Daoy (cell line): ENCODE measurements at regions not wholly inside any gene's neighbourhood (a gene's known extent, or its start where the extent isn't known, plus 50 kb on each side); places are given as distances from the start of the nearest gene placed in this dataset.
"Not testable (repeated sequence)": the region's sequence is repeated elsewhere in the genome, so short reads cannot be mapped to it uniquely, and the experiment has no call there.

Source experiments
- DNase-seq: peaks from one replicate; pipeline ENCODE4 v3.0.0-alpha.2; 2015; ENCODE audit warnings: low read depth

DNA sequence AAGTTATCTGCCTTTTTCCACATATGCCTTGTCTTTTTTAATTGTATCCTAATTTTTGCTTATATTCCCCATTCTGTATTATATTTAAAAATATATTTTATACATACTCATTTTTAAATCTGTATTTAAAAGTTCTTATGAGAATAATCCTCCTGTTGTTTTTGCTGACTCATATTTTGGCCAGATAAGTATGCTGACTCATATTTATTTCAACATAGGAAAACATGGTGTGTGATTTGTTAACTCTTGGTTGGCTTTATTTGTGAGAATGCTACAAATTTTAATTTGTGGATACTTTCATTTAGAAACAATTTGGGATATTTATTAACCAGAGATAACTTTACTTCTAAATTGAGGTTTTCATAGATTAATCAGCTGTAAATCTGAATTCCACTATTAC lies 587.7 kb downstream of the CPS1 start:
- DNase-seq, result no peak

DNA sequence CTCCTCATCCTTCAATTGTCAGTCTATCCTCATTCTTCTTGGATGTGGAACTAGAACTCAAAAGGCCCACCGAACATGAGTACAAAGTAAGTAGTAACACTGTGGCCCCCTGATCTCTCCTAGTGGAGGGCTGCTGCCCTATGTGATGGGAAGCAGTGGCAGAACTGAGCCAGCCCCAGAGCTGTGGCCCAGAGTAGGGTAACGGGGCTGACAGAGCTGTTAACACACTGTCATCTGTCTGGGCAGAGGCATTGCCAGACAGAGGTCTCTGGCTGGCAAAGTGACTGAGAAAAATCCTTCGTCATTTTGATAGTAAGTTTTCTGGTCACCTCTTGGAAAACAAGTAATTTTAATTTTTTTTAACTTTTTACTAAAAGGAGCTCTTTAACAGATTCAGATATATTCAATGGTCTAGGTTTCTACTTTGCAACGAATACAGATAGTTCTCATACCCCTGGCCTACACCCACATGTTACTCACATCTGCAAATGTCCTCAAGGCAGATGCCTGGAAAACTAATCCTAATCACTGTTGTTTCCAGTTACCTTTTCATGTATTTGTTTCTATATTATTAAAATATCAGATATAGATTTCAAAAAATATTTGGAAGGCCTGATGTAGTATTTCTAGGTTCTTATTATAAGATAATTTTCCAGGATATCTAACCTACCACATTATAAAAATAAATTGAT lies 588.7 kb downstream of the CPS1 start:
- no peak for DNase-seq

GRCh38 chr2:211149731-211150130 lies 593.3 kb downstream of the CPS1 start:
- DNase-seq, result no peak

DNA sequence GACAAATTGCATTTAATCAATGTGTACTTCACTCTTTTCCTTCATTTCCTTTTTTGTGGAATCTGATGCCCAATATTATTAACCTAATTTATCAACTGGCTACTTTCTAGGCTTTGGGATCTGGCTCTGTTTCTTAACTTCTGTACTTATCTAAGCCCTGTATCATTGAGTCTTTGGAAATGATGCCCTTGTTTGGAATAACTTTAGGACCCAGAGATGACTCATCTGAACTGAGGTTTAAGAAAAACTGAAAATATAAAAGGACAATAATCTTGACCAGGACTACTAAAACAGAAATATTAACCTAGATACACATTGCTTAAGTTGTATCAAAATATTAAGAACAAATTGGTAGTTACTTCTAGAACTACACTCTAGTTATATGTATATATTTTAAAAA lies 600.8 kb downstream of the CPS1 start:
- no peak for DNase-seq

DNA sequence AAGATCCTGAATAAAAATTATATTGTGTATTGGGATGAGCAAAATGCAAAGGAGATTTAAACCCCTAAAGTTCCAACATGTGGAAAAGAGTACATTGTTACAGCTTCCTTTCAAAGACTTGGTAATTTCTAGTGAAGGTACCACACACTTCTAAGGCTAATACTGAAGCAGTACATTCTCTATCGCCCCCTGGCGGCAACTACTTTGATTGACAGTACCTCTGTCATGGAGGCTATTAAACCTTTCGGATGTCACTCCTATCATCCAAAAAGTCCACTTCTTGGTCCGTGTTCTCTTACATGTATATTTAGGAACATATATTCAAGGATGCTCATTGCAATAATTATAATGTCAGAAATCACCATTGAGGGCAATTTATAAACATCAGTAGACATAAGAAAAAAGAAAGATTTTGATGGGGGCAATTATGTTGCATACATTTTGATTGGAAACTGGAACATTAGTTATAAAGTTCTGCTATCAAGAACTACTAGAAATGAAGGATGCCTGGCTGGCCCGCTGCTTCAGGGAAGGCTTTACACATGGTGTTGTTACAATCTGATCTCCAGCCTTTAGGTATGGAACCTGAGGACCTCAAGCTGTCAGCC lies 601.6 kb downstream of the CPS1 start:
- peak; percentile 62 for DNase-seq

DNA sequence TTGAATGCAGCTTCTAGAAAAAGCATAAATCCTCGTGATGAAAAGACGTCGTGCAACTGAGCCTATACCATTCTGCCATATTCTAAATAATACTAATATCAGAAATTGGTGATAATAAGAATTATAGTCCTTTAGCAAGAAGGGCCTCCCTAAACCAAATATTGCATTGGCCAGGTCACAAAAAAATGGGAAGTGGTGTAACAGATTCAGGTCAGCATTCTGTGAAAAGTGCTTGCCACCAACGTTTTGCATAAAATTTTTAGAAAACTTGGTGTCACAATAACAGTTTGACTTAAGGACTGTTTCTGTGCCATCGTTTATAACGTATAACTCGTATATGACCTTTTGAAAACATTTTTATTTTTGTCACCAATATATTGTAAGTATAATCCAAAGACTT lies 603.6 kb downstream of the CPS1 start:
- DNase-seq, result no peak

- DNase-seq, result no peak
Observed at GRCh38 chr2:211161236-211161635, 604.8 kb downstream of the CPS1 start.

DNA sequence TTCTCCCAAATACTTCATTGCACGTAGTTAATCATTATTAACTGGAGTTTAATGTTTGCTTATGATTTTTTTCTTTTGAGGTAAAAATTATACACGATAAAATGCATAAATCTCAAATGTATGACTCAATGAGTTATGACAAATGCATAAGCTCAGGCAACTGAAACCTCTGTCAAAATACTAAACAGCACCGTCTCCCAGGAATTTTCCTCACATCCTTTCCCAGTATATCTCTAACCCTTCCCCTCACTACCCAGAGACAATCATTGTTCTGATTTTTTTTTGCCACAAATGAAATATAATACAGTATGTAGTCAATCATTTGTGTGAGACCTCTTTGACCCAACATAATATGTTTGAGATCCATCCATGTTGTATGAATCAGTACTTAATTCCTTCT lies 606.5 kb downstream of the CPS1 start:
- DNase-seq, result no peak

GRCh38 chr2:211170843-211171242 lies 614.4 kb downstream of the CPS1 start:
- DNase-seq, result no peak

DNA sequence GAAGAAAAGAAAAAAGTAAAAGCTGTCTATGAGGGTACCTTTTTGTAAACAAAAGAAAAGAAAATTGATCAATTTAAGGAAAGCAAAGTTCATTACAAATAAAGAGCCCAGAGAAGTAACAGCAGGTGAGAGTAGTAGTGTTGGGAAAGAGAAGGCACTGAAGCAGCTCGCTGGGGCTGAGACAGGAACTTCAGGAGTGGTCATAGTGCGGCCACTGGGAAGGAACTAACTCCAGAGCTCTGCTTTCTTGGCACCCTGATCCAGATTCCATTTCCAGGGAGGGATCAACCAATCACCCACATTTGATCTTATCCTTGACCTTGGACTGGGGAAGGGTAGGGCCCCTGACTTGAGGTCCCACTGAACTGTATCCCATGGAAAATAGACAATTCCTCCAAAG lies 617.6 kb downstream of the CPS1 start:
- no peak for DNase-seq

GRCh38 chr2:211174631-211175030 lies 618.2 kb downstream of the CPS1 start:
- no peak for DNase-seq

GRCh38 chr2:211175956-211176355 lies 619.6 kb downstream of the CPS1 start:
- DNase-seq, result no peak

DNA sequence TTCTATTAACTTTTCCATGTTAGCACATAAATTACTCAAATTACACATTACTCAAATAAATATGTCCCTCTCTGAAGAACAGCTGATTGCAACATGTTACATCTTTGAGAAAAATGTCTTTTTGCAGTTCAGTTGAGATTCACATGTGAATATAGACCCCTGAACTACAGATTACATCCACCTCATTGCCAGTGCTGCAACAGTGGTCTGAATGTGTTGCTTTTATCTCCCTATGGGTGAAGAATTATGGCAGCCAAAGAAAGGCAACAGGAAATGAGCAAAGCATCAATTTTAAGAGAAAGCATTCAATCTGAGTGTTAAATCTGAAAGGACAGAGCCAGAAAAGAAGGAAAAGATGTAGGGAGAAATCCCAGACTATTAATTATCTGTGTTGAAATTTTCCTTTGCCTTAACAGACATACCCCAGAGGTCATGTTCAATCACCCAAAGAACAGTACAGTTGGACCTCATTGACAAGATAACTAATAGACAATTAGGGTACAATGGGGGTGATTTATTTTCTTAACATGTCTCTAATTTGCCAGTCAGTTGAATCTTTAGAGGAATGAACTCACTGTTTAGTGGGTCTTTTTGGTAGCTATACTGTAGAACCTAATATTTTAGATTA lies 620.2 kb downstream of the CPS1 start:
- DNase-seq, result no peak

GRCh38 chr2:211181626-211182025 lies 625.2 kb downstream of the CPS1 start:
- DNase-seq, result no peak

DNA sequence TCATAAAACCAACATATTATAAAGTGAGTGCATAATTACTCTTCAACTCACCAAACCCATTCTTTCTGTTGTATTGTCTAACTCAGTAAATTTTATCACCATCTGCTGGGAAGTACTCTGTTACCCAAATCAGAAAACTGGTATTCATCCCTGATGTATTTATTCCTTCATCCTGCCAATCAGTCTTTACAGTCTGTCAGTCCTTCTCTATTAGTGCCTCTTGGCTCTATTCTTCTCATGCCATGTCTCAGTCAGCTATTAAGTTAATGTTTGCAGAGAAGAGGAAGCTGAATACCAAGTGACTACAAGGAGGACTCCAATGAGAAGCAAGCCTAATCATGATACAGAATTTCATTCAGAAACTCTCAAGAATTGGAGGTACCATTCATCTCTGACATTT lies 631.2 kb downstream of the CPS1 start:
- DNase-seq, result no peak

DNA sequence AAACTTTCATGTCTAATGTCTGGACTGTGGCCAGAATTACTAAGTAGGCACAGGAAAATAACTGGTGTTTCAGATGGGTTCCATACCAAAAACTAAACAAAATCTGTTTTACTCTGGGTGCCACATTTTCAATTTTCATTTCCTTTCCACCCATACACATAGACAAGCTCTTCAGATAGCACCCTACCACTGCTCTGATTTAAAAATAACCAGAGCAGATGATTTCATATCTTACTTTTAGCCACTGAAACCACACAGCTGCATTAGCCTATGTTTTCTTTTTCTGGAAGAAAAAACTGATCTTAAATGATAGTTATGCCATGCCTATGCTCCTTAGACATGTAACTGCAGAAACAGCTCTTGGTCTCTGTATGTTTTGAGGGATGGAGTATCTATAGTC lies 647.6 kb downstream of the CPS1 start:
- DNase-seq, result no peak

DNA sequence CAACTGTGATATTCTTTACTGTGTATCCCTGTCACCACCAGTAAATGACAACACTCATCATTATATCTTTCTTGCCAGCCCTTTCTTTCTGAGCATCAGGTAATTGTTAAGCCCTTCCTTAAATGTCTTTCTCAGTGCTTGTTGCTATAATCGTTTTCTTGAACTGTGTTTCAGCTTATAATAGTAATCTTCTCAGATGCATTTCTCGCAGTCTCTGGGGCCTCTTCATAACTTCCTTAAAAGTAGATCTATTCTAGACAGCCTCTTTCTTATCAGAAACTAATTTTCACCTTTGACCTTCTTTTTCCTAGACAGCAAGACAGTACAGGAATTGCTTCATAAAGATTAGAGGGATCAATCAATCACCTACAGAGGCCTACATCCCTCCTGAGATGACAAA lies 648.1 kb downstream of the CPS1 start:
- DNase-seq, result no peak

- no peak for DNase-seq
Observed at GRCh38 chr2:211204902-211205301, 648.5 kb downstream of the CPS1 start.

DNA sequence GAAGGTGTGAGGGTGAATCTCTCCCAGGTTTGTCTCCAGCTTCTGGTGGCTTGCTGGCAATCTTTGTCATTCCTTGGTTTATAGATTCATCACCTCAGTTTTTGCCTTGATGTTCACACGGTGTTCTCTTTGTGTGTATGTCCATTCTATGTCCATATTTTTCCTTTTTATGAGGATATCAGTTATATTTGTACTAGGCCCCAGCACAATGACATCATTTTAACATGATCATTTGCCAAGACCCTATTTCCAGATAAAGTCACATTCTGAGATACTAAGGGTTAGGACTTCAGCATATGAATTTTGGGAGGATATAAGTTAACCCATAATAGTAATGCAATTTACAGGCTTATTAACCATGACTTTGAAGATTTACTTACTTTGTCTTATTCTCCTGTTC lies 649.0 kb downstream of the CPS1 start:
- no peak for DNase-seq

DNA sequence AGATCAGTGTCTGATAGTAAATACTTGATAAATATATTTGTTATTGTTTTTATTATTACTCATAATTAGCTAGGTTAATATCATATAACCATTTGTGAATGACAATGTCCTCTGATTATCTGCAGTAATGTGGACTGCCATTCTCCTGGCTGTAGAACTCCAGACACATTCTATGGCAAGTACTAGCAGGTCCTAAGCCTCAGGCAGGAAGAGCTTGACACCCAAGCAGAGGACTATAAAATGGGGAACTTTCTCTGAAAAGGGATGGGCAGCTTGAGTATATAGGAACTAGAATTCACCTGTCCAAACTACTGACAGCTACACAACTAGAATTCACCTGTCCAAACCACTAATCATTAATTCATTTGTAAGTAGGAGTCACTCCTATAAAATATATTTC lies 649.4 kb downstream of the CPS1 start:
- DNase-seq, result no peak

DNA sequence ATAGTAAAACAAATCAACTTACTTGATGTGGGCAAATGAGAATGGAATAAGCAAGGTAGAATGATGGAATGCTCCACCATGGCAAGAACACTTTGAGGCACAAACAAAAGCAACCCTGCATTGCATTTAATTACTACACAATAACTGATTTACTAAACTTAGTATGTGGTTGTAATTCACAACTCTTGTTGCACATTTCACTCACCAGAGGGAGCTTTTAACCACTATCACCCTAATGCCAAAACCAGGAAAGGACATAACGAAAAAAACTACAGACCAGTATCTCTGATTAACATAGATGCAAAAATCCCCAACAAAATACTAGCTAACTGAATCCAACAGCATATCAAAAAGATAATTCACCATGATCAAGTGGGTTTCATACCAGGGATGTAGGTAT lies 659.8 kb downstream of the CPS1 start:
- DNase-seq, result no peak

DNA sequence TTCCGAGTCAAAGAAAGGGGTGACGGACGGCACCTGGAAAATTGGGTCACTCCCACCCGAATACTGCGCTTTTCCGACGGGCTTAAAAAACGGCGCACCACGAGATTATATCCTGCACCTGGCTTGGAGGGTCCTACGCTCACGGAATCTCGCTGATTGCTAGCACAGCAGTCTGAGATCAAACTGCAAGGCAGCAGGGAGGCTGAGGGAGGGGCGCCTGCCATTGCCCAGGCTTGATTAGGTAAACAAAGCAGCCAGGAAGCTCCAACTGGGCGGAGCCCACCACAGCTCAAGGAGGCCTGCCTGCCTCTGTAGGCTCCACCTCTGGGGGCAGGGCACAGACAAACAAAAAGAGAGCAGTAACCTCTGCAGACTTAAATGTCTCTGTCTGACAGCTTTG lies 663.1 kb downstream of the CPS1 start:
- not testable (repeated sequence) for DNase-seq

GRCh38 chr2:211225784-211226183 lies 669.4 kb downstream of the CPS1 start:
- DNase-seq, result no peak

- DNase-seq, result no peak
Observed at GRCh38 chr2:211228559-211228958, 672.2 kb downstream of the CPS1 start.
